PFSK-1 (cell line): ENCODE measurements at regions not wholly inside any gene's neighbourhood (a gene's known extent, or its start where the extent isn't known, plus 50 kb on each side); places are given as distances from the start of the nearest gene placed in this dataset.

Experiments
- FOXP2 ChIP-seq: optimal IDR thresholded peaks from 2 replicates; pipeline ENCODE3; 2011; ENCODE audit warnings: borderline replicate concordance, control low read depth, inconsistent platforms; ENCODE audit not compliant: insufficient read depth; ENCODE audit errors: extremely low read length, extremely low read depth
- POLR2AphosphoS5 ChIP-seq: IDR thresholded peaks from 2 replicates; pipeline ENCODE4 v1.6.1; 2012; ENCODE audit warnings: low read depth, mild to moderate bottlenecking, control low read depth, low read length, moderate library complexity
- SIN3A ChIP-seq: IDR thresholded peaks from 2 replicates; pipeline ENCODE4 v1.6.1; 2012; ENCODE audit warnings: mild to moderate bottlenecking, low read length, moderate library complexity, borderline replicate concordance; ENCODE audit not compliant: insufficient read depth
- TAF1 ChIP-seq: IDR thresholded peaks from 2 replicates; pipeline ENCODE4 v1.6.1; 2012; ENCODE audit warnings: low read length, control low read depth, borderline replicate concordance; ENCODE audit not compliant: insufficient read depth
- TF ChIP-seq, protein P1 (sequence below), 2 experiments: IDR thresholded peaks; 2 replicates each; pipeline versions ENCODE4 v1.6.1 to v1.8.0; 2011 to 2012; ENCODE audit warnings: low read depth in 2 of 2, low read length in 2 of 2, control low read depth in 1 of 2, inconsistent platforms in 1 of 2, mild to moderate bottlenecking in 1 of 2, moderate library complexity in 1 of 2; ENCODE audit not compliant: insufficient read depth in 1 of 2

DNA sequence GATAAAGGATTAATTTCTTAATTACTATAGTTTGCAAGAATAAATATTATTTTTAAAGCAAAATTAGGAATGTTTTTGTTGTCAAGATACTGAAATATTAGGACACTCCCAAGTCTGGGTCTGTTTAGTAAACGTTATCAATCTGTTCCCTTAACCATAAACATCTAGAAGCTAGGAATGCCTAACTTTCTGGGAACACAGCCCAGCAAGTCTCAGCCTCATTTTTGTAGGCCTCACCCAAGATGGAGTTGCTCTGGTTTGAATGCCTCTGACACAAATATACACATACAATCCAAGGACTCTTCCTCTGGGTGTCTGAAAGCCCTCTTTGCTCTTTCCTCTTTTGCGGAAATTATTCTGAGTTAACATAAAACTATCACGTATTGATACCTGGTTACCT lies 487.4 kb upstream of the CELF2 start:
- TF ChIP-seq, protein P1, sequence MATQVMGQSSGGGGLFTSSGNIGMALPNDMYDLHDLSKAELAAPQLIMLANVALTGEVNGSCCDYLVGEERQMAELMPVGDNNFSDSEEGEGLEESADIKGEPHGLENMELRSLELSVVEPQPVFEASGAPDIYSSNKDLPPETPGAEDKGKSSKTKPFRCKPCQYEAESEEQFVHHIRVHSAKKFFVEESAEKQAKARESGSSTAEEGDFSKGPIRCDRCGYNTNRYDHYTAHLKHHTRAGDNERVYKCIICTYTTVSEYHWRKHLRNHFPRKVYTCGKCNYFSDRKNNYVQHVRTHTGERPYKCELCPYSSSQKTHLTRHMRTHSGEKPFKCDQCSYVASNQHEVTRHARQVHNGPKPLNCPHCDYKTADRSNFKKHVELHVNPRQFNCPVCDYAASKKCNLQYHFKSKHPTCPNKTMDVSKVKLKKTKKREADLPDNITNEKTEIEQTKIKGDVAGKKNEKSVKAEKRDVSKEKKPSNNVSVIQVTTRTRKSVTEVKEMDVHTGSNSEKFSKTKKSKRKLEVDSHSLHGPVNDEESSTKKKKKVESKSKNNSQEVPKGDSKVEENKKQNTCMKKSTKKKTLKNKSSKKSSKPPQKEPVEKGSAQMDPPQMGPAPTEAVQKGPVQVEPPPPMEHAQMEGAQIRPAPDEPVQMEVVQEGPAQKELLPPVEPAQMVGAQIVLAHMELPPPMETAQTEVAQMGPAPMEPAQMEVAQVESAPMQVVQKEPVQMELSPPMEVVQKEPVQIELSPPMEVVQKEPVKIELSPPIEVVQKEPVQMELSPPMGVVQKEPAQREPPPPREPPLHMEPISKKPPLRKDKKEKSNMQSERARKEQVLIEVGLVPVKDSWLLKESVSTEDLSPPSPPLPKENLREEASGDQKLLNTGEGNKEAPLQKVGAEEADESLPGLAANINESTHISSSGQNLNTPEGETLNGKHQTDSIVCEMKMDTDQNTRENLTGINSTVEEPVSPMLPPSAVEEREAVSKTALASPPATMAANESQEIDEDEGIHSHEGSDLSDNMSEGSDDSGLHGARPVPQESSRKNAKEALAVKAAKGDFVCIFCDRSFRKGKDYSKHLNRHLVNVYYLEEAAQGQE (IDR thresholded peaks at IDR 0.05; ENCODE audit: insufficient read depth in 1 of 2, low read depth in 2 of 2, low read length in 2 of 2), result no peak
- TF ChIP-seq TAF1 (no peak), SIN3A (no peak), FOXP2 (no peak), POLR2AphosphoS5 (no peak)

DNA sequence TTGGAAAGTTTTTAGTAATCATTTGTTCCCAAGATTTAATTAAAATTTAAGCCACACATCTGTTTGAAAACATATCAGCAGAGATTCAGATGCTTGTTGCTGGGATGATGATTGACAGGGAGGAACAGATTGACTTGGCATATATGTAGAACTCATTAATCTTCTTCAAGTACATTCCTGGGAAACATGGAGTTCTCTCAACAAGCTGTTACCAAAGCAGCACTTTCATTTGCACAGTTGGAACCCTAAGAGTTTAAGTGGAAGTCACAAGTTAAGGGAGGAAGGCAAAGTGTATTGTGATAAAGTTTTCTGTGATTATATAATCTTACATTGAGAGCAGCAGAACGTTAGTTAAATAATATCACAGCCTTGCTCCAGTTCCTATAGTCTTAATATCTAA lies 485.4 kb upstream of the CELF2 start:
- TF ChIP-seq SIN3A, result no peak

DNA sequence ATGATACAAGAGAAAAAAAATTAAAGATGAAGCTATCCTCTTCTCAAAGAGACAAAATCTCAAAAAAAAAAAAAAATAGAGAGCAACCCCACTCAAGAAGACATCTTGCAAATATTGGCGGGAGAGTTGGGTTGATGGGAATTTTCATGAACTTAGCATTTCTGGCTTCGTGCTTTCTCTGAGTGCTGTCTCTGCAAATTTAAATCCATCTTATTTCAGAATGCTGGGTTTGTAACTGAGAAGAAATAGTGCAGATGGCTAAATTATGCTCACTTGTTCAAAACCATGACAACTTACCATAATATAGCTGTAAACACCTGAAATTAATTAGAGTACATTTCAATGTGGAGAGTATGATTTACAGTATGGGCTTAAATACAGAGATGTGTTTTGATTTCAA lies 484.8 kb upstream of the CELF2 start:
- TF ChIP-seq SIN3A (no peak), POLR2AphosphoS5 (no peak), FOXP2 (no peak), TAF1 (no peak)
- TF ChIP-seq, protein P1 (IDR thresholded peaks at IDR 0.05; ENCODE audit: insufficient read depth in 1 of 2, low read depth in 2 of 2, low read length in 2 of 2), result no peak

DNA sequence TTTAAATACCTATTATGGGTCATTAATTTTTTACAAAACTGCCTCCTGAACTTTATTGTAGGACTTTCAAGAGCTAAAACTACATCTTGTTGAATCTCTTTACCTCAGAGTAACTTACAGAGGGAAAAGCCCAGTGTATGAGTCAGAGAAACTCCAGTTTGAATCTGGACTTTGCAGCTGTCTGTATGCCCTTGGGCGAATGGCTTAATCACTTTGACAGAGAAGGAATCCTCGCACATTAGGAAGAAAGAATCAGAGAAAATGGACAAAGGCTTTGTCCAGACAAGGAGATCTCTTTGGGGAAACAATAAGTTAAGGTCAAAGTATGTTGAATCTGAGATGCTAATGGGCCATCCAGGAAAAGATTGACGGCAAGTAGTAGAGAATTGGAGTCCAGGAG lies 484.2 kb upstream of the CELF2 start:
- TF ChIP-seq FOXP2 (no peak), POLR2AphosphoS5 (no peak), TAF1 (no peak), SIN3A (no peak)
- TF ChIP-seq, protein P1 (IDR thresholded peaks at IDR 0.05; ENCODE audit: insufficient read depth in 1 of 2, low read depth in 2 of 2, low read length in 2 of 2), result no peak

DNA sequence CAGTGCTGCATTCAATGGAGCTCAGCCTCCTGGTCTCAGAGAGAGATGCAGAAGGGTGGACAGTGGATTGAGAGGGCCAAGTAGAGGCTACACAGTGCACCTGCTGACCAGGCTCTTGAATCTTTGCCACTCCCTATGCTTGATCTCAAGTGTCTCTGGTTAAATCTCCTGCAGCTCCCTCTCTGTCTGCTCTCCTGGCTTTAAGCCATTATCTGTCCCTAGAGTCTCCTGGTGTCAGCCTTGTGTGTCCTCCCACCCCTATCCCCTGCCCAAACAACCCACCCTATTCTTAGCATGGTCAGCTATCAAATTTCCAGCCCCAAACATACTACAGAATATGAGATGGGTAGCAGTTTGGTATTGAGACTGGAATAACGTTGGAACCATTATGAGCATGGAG lies 479.3 kb upstream of the CELF2 start:
- TF ChIP-seq SIN3A (no peak), TAF1 (no peak), FOXP2 (no peak), POLR2AphosphoS5 (no peak)
- TF ChIP-seq, protein P1 (IDR thresholded peaks at IDR 0.05; ENCODE audit: insufficient read depth in 1 of 2, low read depth in 2 of 2, low read length in 2 of 2), result no peak
